Gastrocnemius medialis (tissue), 4 donors: ENCODE measurements at regions not wholly inside any gene's neighbourhood (a gene's known extent, or its start where the extent isn't known, plus 50 kb on each side); places are given as distances from the start of the nearest gene placed in this dataset.

Experiments
- ATAC-seq, 2 donors: fragments of 150-250 bp; one replicate each; pipeline ENCODE4 v1.9.1; 2016
- DNase-seq, 2 donors: peaks; one replicate each; pipeline ENCODE4 v3.0.0-alpha.2; 2019
- H3K27ac ChIP-seq, 4 donors: fragments of 200-600 bp; sonication (generic); 1 replicate in 1 of 4; 2 replicates in 3 of 4; pipeline ENCODE4 v1.5.1; 2016 to 2018; ENCODE audit warnings: mild to moderate bottlenecking in 2 of 4, moderate library complexity in 1 of 4
- H3K27me3 ChIP-seq, 3 donors: fragments of 200-600 bp; sonication (generic) in 2 of 3; 1 replicate in 1 of 3; 2 replicates in 2 of 3; pipeline versions ENCODE4 v1.5.1 to v1.6.0; 2016 to 2019; ENCODE audit warnings: mild to moderate bottlenecking in 1 of 3, moderate library complexity in 1 of 3
- H3K36me3 ChIP-seq, 2 donors: fragments of 200-600 bp; sonication (generic) in 1 of 2; one replicate each; pipeline ENCODE4 v1.5.1; 2017 to 2018
- H3K4me1 ChIP-seq, 2 donors: fragments of 200-600 bp; sonication (generic) in 1 of 2; one replicate each; pipeline ENCODE4 v1.5.1; 2016 to 2017; ENCODE audit warnings: mild to moderate bottlenecking in 2 of 2
- H3K4me3 ChIP-seq, 4 donors: fragments of 200-600 bp; sonication (generic) in 3 of 4; 1 replicate in 1 of 4; 2 replicates in 3 of 4; pipeline ENCODE4 v1.5.1; 2016 to 2019; ENCODE audit warnings: mild to moderate bottlenecking in 2 of 4
- H3K9me3 ChIP-seq, 3 donors: fragments of 200-600 bp; sonication (generic) in 2 of 3; 1 replicate in 1 of 3; 2 replicates in 2 of 3; pipeline ENCODE4 v1.5.1; 2016 to 2019
- POLR2A ChIP-seq, 2 donors: fragments of 450-650 bp; IDR thresholded peaks; one replicate each; pipeline ENCODE4 v1.6.1; 2017; ENCODE audit warnings: antibody characterized with exemption in 2 of 2, mild to moderate bottlenecking in 2 of 2, moderate library complexity in 2 of 2
- in situ Hi-C, 4 donors: fragments of 200-750 bp; cut with MboI; loops; one replicate each; pipeline versions ENCODE4 v1.15.0 to v1.8.0; 2017; ENCODE audit warnings: low sequenced_read_pairs in 4 of 4
- intact Hi-C: fragments of 100-400 bp; cut with DNase I; formaldehyde crosslinking; loops from one replicate; pipeline ENCODE4 v1.15.1; 2023; ENCODE audit warnings: low total_unique reads
- TF ChIP-seq, protein P1 (sequence below), 5 experiments: fragments of 450-650 bp in 3 of 5; fragments of 200-600 bp in 2 of 5; sonication (generic) in 2 of 5; IDR thresholded peaks in 4 of 5; conservative IDR thresholded peaks in 1 of 5; 1 replicate in 4 of 5; 2 replicates in 1 of 5; pipeline ENCODE4 v1.5.1; 2016 to 2019; ENCODE audit warnings: antibody characterized with exemption in 5 of 5, mild to moderate bottlenecking in 3 of 5, moderate library complexity in 3 of 5

DNA sequence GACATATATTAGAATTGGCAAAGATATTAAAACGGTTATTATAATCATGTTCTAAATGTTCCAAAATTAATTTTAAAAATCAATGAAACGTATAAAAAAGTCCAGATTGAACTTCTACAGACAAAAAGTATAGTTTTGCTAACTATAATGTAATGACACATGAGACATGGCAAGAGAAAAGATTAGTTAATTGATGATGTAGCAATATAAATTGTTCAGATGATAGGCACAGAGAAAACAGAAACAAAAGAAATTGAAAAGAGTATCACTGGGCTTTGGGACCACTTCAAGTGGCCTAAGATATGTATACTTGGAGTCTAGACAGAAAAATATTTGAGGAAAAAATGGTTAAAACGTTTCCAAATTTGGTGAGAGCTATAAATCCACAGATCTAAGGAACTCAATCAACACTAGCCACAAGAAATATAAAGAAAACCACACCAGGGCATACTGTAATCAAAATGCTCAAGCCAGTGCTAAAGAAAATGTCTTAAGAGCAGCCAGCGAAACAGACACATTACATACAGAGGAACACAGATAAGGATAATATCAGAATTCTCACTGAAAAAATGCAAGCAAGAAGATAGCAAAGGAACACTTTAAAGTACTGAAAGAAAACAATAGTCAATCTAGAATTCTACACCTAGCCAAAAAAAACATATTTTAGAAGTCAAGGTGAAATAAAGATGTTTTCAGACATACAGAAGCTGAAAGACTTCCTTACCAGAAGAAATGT, 172.6 kb upstream of the FOXQ1 start:
- ATAC-seq (no peak), DNase-seq (no peak)
- H3K36me3 ChIP-seq = no peaks in the 10 kb centered on the region
- no peak overlapping the region for H3K4me3 ChIP-seq
- no peaks in the 10 kb centered on the region for H3K9me3 ChIP-seq
- intact Hi-C loops = no loop called here
- no peak overlapping the region for H3K27ac ChIP-seq
- no peaks in the 10 kb centered on the region for H3K4me1 ChIP-seq
- in situ Hi-C loops = no loop called here
- TF ChIP-seq, protein P1, sequence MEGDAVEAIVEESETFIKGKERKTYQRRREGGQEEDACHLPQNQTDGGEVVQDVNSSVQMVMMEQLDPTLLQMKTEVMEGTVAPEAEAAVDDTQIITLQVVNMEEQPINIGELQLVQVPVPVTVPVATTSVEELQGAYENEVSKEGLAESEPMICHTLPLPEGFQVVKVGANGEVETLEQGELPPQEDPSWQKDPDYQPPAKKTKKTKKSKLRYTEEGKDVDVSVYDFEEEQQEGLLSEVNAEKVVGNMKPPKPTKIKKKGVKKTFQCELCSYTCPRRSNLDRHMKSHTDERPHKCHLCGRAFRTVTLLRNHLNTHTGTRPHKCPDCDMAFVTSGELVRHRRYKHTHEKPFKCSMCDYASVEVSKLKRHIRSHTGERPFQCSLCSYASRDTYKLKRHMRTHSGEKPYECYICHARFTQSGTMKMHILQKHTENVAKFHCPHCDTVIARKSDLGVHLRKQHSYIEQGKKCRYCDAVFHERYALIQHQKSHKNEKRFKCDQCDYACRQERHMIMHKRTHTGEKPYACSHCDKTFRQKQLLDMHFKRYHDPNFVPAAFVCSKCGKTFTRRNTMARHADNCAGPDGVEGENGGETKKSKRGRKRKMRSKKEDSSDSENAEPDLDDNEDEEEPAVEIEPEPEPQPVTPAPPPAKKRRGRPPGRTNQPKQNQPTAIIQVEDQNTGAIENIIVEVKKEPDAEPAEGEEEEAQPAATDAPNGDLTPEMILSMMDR (IDR thresholded peaks at IDR 0.05 in 4 of 5, conservative IDR thresholded peaks at IDR 0.05 in 1 of 5) = no peak
- TF ChIP-seq POLR2A (IDR thresholded peaks at IDR 0.05) = no peak
- no peaks in the 10 kb centered on the region for H3K27me3 ChIP-seq

DNA sequence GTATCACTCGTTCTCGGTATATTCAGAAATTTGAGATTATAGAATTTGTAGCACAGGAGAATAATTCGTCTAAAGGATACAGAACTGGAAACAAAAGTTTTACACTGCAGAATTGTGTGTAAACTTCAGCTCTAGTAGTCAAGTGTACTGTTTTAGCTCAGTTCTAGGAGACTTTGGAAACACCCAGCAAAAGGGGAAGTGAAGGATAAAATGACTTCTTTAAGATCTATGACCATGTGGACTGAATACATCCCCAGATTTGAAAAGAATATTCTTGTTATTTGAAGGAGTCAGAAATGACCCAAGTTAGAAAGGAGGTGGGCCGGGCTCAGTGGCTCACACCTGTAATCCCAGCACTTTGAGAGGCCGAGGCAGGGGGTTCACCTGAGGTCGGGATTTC, 174.0 kb upstream of the FOXQ1 start:
- TF ChIP-seq, protein P1 (IDR thresholded peaks at IDR 0.05 in 4 of 5, conservative IDR thresholded peaks at IDR 0.05 in 1 of 5) = no peak
- TF ChIP-seq POLR2A (IDR thresholded peaks at IDR 0.05) = no peak
- intact Hi-C loops (no loop called here), in situ Hi-C loops (no loop called here)
- ATAC-seq (no peak), DNase-seq (no peak)
- no peak overlapping the region for H3K27ac ChIP-seq
- H3K27me3 ChIP-seq = no peaks in the 10 kb centered on the region
- no peaks in the 10 kb centered on the region for H3K4me1 ChIP-seq
- no peak overlapping the region for H3K4me3 ChIP-seq
- no peaks in the 10 kb centered on the region for H3K36me3 ChIP-seq
- H3K9me3 ChIP-seq = no peaks in the 10 kb centered on the region

DNA sequence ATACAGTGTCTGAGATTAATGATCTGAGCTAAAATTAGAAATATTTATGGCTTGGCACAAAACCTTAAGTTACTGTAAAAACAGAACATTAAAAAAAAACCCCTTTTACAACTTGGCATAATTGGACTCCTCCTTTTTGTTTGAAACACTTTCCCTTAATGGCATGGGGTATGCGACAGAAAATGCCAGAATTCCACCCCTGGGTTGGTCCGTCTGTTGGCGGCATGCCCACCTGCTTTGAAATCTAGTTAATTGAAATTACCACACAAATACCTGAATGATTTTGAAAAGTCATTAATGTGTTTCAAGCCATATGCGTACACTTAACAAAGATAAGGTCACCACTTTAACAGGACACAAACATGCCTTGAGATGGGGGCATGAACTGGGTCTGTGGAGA, 175.1 kb upstream of the FOXQ1 start:
- TF ChIP-seq, protein P1 (IDR thresholded peaks at IDR 0.05 in 4 of 5, conservative IDR thresholded peaks at IDR 0.05 in 1 of 5) = no peak
- no peak for TF ChIP-seq POLR2A (IDR thresholded peaks at IDR 0.05)
- Histone ChIP-seq H3K4me3 (no peak overlapping the region), H3K9me3 (no peaks in the 10 kb centered on the region), H3K27me3 (no peaks in the 10 kb centered on the region), H3K4me1 (no peaks in the 10 kb centered on the region), H3K27ac (no peak overlapping the region), H3K36me3 (no peaks in the 10 kb centered on the region)
- ATAC-seq (no peak), DNase-seq (no peak)
- in situ Hi-C loops (no loop called here), intact Hi-C loops (no loop called here)

DNA sequence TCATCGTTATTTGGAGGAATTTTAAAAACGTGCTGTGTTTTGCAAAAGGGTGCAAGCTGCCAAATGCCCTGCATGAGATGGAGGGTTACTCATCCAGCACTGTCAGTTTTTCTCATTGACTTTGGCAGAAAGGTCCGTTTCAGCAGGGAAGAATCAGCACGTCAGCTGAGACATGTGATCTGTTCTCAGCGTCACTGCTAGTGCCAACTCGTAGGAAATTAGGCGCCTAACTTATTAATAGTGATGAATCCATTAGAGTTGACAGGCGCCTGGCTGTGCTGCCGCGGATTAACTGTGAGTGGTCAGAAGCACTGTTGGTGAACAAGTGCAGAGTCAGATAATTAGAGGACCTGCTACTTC, 175.5 kb upstream of the FOXQ1 start:
- H3K4me3 ChIP-seq = no peak overlapping the region
- no peak for TF ChIP-seq POLR2A (IDR thresholded peaks at IDR 0.05)
- TF ChIP-seq, protein P1 (IDR thresholded peaks at IDR 0.05 in 4 of 5, conservative IDR thresholded peaks at IDR 0.05 in 1 of 5) = no peak
- in situ Hi-C loops = no loop called here
- H3K27ac ChIP-seq = no peak overlapping the region
- no peak for DNase-seq
- H3K36me3 ChIP-seq = no peaks in the 10 kb centered on the region
- no peaks in the 10 kb centered on the region for H3K4me1 ChIP-seq
- no peaks in the 10 kb centered on the region for H3K27me3 ChIP-seq
- ATAC-seq = no peak
- intact Hi-C loops = no loop called here
- no peaks in the 10 kb centered on the region for H3K9me3 ChIP-seq
